ENCODE measurements at regions not wholly inside any gene's neighbourhood (a gene's known extent, or its start where the extent isn't known, plus 50 kb on each side); places are given as distances from the start of the nearest gene placed in this dataset.

DNA sequence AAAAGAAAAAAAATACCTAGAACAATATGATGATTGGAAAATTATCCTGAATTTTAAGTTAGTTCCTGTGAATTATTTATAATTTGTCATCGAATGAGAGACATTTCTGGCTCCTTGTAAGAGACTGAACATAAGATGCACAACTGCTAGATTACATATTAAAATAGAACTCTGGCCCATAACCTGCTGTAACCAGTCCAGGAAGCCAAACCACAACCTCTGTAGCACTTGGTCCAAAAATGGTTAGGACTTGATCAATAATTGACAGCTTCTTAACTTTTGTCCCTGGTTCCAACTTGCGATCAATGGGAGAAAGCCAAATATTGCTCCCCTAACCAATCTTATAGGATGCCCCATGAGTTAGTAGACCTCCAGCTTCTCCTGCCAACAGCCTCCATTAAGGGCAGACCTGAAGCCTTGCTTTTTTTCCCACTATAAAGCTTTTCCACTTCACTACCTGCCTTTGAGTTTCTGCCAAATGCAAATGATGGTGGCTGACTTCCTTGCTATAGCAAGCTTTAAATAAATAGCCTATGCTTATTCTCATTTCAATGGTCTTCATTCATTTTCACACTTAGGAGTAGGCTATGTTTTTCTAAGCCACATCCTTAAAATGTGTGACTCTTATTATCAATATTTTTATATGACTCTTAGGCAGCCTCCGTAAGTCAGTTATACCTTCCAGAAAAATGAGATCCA, 224.0 kb upstream of the ARHGEF26 start:
- in situ Hi-C loops (cut with MboI) = no loop called here
- H3K9me3 ChIP-seq (replicated peaks; ENCODE audit: control insufficient read depth, insufficient read depth, low read length) = no peaks in the 10 kb centered on the region
- H4K20me1 ChIP-seq (ENCODE audit: control insufficient read depth, insufficient read depth) = no peaks in the 10 kb centered on the region
- H3K27ac ChIP-seq (ENCODE audit: control insufficient read depth, insufficient read depth) = no peak overlapping the region
- peak; percentile 28 for DNase-seq (ENCODE audit: low read depth, low spot score)
- RAD21 ChIA-PET (ENCODE audit: unreplicated experiment) = interaction anchor here (0.8 to 2.1 kb wide), 6 partner anchors 8 to 74 kb away, joined by 3 to 7 read pairs (median 4); no protein-coding TSS in a partner anchor
- no peak for FAIRE-seq
- intact Hi-C loops (cut with micrococcal nuclease; ENCODE audit: unreplicated experiment) = loop anchor here (5.0 kb wide), 2 partner anchors 40 to 755 kb away; no protein-coding TSS in a partner anchor
- WGBS (ENCODE audit: insufficient coverage, insufficient replicate concordance, low lambda C conversion rate, missing lambda C conversion rate) = 0% methylated on average over 3 of the region's 3 CpGs
- no peaks in the 10 kb centered on the region for H3K4me1 ChIP-seq (ENCODE audit: control insufficient read depth, insufficient read depth, low read length)
- SMC1A ChIA-PET (ENCODE audit: uncharacterized antibody, unreplicated experiment) = interaction anchor here (0.7 to 4.3 kb wide), 13 partner anchors 8 to 736 kb away, joined by 3 to 17 read pairs (median 4); no protein-coding TSS in a partner anchor
- H3K4me2 ChIP-seq (ENCODE audit: control insufficient read depth, insufficient read depth) = 0 out of 2 replicates have a peak overlapping the region, but pooled peaks have one; percentile 17
- H2AFZ ChIP-seq (ENCODE audit: control insufficient read depth, low read depth, low read length) = no peak overlapping the region
- no peaks in the 10 kb centered on the region for H3K27me3 ChIP-seq (replicated peaks in 1 of 2; ENCODE audit: control insufficient read depth in 2 of 2, insufficient read depth in 2 of 2, low read length in 1 of 2)
- peak; percentile 86 for ATAC-seq
- CTCF ChIA-PET = interaction anchor here (0.7 to 1.7 kb wide), 11 partner anchors 9 to 74 kb away, joined by 3 to 7 read pairs (median 3); no protein-coding TSS in a partner anchor
- POLR2A ChIA-PET = interaction anchor here (1.1 to 1.6 kb wide), 3 partner anchors 8 to 13 kb away, joined by 3 to 6 read pairs (median 4); no protein-coding TSS in a partner anchor
- no peaks in the 10 kb centered on the region for H3K79me2 ChIP-seq (ENCODE audit: control insufficient read depth, insufficient read depth, low read length)
- BruUV-seq (replicated peaks) = no TSS peak
- H3K4me3 ChIP-seq = no peak overlapping the region
- H3K36me3 ChIP-seq (ENCODE audit: control insufficient read depth in 2 of 2, insufficient read depth in 2 of 2, low read length in 1 of 2) = no peaks in the 10 kb centered on the region
- no peak overlapping the region for H3K9ac ChIP-seq (ENCODE audit: control insufficient read depth, insufficient read depth, low read length)
- TF ChIP-seq, protein P1, sequence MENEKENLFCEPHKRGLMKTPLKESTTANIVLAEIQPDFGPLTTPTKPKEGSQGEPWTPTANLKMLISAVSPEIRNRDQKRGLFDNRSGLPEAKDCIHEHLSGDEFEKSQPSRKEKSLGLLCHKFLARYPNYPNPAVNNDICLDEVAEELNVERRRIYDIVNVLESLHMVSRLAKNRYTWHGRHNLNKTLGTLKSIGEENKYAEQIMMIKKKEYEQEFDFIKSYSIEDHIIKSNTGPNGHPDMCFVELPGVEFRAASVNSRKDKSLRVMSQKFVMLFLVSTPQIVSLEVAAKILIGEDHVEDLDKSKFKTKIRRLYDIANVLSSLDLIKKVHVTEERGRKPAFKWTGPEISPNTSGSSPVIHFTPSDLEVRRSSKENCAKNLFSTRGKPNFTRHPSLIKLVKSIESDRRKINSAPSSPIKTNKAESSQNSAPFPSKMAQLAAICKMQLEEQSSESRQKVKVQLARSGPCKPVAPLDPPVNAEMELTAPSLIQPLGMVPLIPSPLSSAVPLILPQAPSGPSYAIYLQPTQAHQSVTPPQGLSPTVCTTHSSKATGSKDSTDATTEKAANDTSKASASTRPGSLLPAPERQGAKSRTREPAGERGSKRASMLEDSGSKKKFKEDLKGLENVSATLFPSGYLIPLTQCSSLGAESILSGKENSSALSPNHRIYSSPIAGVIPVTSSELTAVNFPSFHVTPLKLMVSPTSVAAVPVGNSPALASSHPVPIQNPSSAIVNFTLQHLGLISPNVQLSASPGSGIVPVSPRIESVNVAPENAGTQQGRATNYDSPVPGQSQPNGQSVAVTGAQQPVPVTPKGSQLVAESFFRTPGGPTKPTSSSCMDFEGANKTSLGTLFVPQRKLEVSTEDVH (IDR thresholded peaks at IDR 0.05; ENCODE audit: low read depth, partially characterized antibody) = no peak
- TF ChIP-seq, protein P2, sequence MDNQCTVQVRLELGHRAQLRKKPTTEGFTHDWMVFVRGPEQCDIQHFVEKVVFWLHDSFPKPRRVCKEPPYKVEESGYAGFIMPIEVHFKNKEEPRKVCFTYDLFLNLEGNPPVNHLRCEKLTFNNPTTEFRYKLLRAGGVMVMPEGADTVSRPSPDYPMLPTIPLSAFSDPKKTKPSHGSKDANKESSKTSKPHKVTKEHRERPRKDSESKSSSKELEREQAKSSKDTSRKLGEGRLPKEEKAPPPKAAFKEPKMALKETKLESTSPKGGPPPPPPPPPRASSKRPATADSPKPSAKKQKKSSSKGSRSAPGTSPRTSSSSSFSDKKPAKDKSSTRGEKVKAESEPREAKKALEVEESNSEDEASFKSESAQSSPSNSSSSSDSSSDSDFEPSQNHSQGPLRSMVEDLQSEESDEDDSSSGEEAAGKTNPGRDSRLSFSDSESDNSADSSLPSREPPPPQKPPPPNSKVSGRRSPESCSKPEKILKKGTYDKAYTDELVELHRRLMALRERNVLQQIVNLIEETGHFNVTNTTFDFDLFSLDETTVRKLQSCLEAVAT (IDR thresholded peaks at IDR 0.05) = no peak
- TF ChIP-seq EED (IDR thresholded peaks at IDR 0.05; ENCODE audit: low read depth) (no peak), YY1 (IDR thresholded peaks at IDR 0.05; ENCODE audit: low read depth, low read length) (no peak), CHD4 (IDR thresholded peaks at IDR 0.05) (no peak), JUNB (IDR thresholded peaks at IDR 0.05) (no peak), JUND (IDR thresholded peaks at IDR 0.05; ENCODE audit: low read depth, low read length) (no peak), RBBP5 (conservative IDR thresholded peaks at IDR 0.05) (no peak), MXI1 (IDR thresholded peaks at IDR 0.05; ENCODE audit: low read depth, low read length) (no peak), ZNF217 (IDR thresholded peaks at IDR 0.05) (peak; percentile 44; the same call in 1 of the 2 replicates), BACH1 (IDR thresholded peaks at IDR 0.05; ENCODE audit: borderline replicate concordance) (no peak), SUPT20H (IDR thresholded peaks at IDR 0.05; ENCODE audit: borderline replicate concordance, control insufficient read depth, low read depth, low read length) (no peak)
- TF ChIP-seq, protein P3, sequence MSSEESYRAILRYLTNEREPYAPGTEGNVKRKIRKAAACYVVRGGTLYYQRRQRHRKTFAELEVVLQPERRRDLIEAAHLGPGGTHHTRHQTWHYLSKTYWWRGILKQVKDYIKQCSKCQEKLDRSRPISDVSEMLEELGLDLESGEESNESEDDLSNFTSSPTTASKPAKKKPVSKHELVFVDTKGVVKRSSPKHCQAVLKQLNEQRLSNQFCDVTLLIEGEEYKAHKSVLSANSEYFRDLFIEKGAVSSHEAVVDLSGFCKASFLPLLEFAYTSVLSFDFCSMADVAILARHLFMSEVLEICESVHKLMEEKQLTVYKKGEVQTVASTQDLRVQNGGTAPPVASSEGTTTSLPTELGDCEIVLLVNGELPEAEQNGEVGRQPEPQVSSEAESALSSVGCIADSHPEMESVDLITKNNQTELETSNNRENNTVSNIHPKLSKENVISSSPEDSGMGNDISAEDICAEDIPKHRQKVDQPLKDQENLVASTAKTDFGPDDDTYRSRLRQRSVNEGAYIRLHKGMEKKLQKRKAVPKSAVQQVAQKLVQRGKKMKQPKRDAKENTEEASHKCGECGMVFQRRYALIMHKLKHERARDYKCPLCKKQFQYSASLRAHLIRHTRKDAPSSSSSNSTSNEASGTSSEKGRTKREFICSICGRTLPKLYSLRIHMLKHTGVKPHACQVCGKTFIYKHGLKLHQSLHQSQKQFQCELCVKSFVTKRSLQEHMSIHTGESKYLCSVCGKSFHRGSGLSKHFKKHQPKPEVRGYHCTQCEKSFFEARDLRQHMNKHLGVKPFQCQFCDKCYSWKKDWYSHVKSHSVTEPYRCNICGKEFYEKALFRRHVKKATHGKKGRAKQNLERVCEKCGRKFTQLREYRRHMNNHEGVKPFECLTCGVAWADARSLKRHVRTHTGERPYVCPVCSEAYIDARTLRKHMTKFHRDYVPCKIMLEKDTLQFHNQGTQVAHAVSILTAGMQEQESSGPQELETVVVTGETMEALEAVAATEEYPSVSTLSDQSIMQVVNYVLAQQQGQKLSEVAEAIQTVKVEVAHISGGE (CRISPR knock-in tag; IDR thresholded peaks at IDR 0.05) = no peak
- TF ChIP-seq, protein P4, sequence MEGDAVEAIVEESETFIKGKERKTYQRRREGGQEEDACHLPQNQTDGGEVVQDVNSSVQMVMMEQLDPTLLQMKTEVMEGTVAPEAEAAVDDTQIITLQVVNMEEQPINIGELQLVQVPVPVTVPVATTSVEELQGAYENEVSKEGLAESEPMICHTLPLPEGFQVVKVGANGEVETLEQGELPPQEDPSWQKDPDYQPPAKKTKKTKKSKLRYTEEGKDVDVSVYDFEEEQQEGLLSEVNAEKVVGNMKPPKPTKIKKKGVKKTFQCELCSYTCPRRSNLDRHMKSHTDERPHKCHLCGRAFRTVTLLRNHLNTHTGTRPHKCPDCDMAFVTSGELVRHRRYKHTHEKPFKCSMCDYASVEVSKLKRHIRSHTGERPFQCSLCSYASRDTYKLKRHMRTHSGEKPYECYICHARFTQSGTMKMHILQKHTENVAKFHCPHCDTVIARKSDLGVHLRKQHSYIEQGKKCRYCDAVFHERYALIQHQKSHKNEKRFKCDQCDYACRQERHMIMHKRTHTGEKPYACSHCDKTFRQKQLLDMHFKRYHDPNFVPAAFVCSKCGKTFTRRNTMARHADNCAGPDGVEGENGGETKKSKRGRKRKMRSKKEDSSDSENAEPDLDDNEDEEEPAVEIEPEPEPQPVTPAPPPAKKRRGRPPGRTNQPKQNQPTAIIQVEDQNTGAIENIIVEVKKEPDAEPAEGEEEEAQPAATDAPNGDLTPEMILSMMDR (IDR thresholded peaks at IDR 0.05 in 2 of 3, conservative IDR thresholded peaks at IDR 0.05 in 1 of 3; ENCODE audit: control insufficient read depth in 2 of 3, extremely low read depth in 1 of 3, insufficient read depth in 1 of 3, low read depth in 3 of 3, low read length in 3 of 3) = no peak

Data from GM12878 (cell line).